Stomach (tissue), 8 donors: ENCODE measurements at regions not wholly inside any gene's neighbourhood (a gene's known extent, or its start where the extent isn't known, plus 50 kb on each side); places are given as distances from the start of the nearest gene placed in this dataset.

Source experiments
- DNase-seq, 2 donors: peaks; one replicate each; pipeline versions ENCODE4 v3.0.0 to v3.0.0-alpha.2; 2013 to 2019
- H3K27ac ChIP-seq, 5 donors: fragments of 200-600 bp in 4 of 5; sonication (generic) in 4 of 5; one replicate each; pipeline ENCODE4 v1.5.1; 2013 to 2019; ENCODE audit warnings: mild to moderate bottlenecking in 1 of 5, moderate library complexity in 1 of 5
- H3K27me3 ChIP-seq, 3 donors: fragments of 200-600 bp; sonication (generic); one replicate each; pipeline ENCODE4 v1.5.1; 2017 to 2019; ENCODE audit warnings: mixed run types in 1 of 3
- H3K36me3 ChIP-seq, 4 donors: fragments of 200-600 bp; sonication (generic); 1 replicate in 3 of 4; 2 replicates in 1 of 4; pipeline ENCODE4 v1.5.1; 2016 to 2019
- H3K4me1 ChIP-seq, 4 donors: fragments of 200-600 bp; sonication (generic); one replicate each; pipeline ENCODE4 v1.5.1; 2016 to 2019
- H3K4me3 ChIP-seq, 4 donors: fragments of 200-600 bp; sonication (generic) in 3 of 4; one replicate each; pipeline ENCODE4 v1.5.1; 2016 to 2019; ENCODE audit warnings: mild to moderate bottlenecking in 1 of 4
- H3K9me3 ChIP-seq, 4 donors: fragments of 200-600 bp; sonication (generic); one replicate each; pipeline ENCODE4 v1.5.1; 2016 to 2019
- EP300 ChIP-seq: sonication (generic); formaldehyde crosslinking; IDR thresholded peaks from one replicate; pipeline ENCODE4 v1.6.1; 2017; ENCODE audit warnings: antibody characterized with exemption
- POLR2A ChIP-seq, 4 donors: fragments of 450-650 bp; IDR thresholded peaks; one replicate each; pipeline ENCODE4 v1.6.1; 2016; ENCODE audit warnings: antibody characterized with exemption in 4 of 4, control low read depth in 2 of 4, mild to moderate bottlenecking in 1 of 4, moderate library complexity in 1 of 4
- POLR2AphosphoS5 ChIP-seq, 3 donors: sonication (generic); formaldehyde crosslinking; IDR thresholded peaks; one replicate each; pipeline ENCODE4 v1.6.1; 2016; ENCODE audit warnings: antibody characterized with exemption in 3 of 3
- WGBS, 5 donors: extraction: QIAGEN DNeasy Blood & Tissue Kit in 3 of 5; methylation state at CpG; one replicate each; pipeline versions ENCODE4 v1.1.5 to v1.1.7; 2013 to 2018; 5-methylcytosine and 5-hydroxymethylcytosine counted together
- intact Hi-C: fragments of 100-400 bp; cut with DNase I; formaldehyde crosslinking; loops from one replicate; pipeline ENCODE4 v1.15.1; 2023; ENCODE audit warnings: low total_unique reads
- TF ChIP-seq, protein P1 (sequence below), 7 experiments: fragments of 450-650 bp in 4 of 7; fragments of 200-600 bp in 3 of 7; sonication (generic) in 3 of 7; IDR thresholded peaks; one replicate each; pipeline ENCODE4 v1.5.1; 2016 to 2019; ENCODE audit warnings: antibody characterized with exemption in 7 of 7, control low read depth in 2 of 7, mild to moderate bottlenecking in 1 of 7
- donor health status: healthy with polysubstance abuse.
- donor health status: Bipolar disorder and iron deficiency.
- donor health status: healthy.

DNA sequence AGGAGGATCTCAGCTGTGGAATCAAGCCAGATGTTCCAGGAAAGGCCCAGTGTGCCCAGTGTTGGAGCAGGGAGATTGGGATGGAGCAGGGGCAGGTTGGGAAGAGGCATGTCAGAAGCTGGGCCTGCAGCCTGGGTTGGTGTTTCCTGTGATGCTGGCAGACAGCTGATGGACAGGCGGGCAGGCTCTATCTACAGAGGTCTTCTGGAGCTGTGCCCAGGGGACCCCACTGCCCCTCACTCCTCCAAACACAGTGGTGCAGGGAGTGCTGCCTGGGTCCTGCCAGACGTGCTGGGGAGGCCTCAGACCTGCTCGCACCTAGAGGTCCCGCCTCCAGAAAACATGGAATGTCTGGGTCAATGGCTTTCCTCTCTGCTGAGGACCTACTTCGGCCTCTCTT, 182.9 kb upstream of the TCERG1L start:
- H3K27me3 ChIP-seq: no peaks in the 10 kb centered on the region
- intact Hi-C loops: no loop called here
- no peaks in the 10 kb centered on the region for H3K36me3 ChIP-seq
- peaks cover 0 to 5% (median 0%) of the 10 kb centered on the region in 4 donors for H3K9me3 ChIP-seq
- H3K27ac ChIP-seq: no peak overlapping the region
- no peaks in the 10 kb centered on the region for H3K4me1 ChIP-seq
- no peak overlapping the region for H3K4me3 ChIP-seq
- TF ChIP-seq EP300 (no peak), POLR2A (IDR thresholded peaks at IDR 0.05) (no peak), POLR2AphosphoS5 (IDR thresholded peaks at IDR 0.05) (no peak)
- TF ChIP-seq, protein P1, sequence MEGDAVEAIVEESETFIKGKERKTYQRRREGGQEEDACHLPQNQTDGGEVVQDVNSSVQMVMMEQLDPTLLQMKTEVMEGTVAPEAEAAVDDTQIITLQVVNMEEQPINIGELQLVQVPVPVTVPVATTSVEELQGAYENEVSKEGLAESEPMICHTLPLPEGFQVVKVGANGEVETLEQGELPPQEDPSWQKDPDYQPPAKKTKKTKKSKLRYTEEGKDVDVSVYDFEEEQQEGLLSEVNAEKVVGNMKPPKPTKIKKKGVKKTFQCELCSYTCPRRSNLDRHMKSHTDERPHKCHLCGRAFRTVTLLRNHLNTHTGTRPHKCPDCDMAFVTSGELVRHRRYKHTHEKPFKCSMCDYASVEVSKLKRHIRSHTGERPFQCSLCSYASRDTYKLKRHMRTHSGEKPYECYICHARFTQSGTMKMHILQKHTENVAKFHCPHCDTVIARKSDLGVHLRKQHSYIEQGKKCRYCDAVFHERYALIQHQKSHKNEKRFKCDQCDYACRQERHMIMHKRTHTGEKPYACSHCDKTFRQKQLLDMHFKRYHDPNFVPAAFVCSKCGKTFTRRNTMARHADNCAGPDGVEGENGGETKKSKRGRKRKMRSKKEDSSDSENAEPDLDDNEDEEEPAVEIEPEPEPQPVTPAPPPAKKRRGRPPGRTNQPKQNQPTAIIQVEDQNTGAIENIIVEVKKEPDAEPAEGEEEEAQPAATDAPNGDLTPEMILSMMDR (IDR thresholded peaks at IDR 0.05): no peak
- WGBS, 5 donors: 76 to 90% (median 84%) methylated on average over 5 of the region's 5 CpGs
- DNase-seq: no peak

DNA sequence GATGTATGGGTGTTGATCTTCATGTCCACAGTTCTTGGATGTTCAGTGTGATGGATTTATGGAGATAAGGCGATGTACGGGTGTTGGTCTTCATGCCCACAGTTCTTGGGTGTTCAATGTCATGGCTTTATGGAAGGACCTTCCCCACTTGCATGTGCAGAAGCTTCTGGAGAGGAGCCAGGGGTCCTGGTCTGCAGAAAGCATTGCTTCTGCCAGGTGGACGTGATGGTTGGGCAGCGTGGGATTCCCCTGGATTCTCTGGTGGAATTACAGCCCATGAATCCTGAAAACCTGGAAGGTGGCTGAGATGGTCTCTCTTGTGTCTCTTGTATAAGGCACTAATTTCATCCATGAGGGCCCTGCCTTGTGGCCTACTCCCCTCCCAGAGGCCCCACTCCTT, 183.7 kb upstream of the TCERG1L start:
- TF ChIP-seq EP300 (no peak), POLR2AphosphoS5 (IDR thresholded peaks at IDR 0.05) (no peak), POLR2A (IDR thresholded peaks at IDR 0.05) (no peak)
- TF ChIP-seq, protein P1 (IDR thresholded peaks at IDR 0.05): no peak
- H3K4me1 ChIP-seq: no peaks in the 10 kb centered on the region
- H3K9me3 ChIP-seq: peaks cover 0 to 5% (median 0%) of the 10 kb centered on the region in 4 donors
- H3K27me3 ChIP-seq: no peaks in the 10 kb centered on the region
- DNase-seq: no peak
- no peak overlapping the region for H3K27ac ChIP-seq
- no peak overlapping the region for H3K4me3 ChIP-seq
- H3K36me3 ChIP-seq: no peaks in the 10 kb centered on the region
- WGBS, 5 donors: 64 to 84% (median 74%) methylated on average over 4 of the region's 4 CpGs
- intact Hi-C loops: no loop called here

DNA sequence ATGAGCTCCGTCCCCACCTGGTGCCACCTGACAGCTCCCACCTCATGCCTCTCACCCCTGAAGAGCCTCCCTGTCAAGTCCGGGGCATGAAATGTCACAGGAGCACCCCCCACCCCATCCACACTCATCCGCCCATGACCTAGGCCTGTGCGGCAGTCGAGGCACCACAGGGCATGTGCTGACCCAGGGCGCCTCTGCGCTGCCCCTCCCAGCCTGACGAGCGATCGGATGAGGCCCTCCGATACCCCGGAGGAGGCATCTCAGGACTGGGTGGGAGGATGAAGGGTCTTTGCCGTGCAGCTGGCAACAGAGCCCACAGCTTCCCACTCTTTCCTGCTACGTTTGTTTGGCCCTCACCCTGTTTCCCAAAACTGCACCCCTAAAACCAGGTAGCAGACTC, 184.4 kb upstream of the TCERG1L start:
- intact Hi-C loops: no loop called here
- Histone ChIP-seq H3K9me3 (peaks cover 0 to 5% (median under 1%) of the 10 kb centered on the region in 4 donors), H3K4me3 (no peak overlapping the region), H3K27ac (no peak overlapping the region), H3K36me3 (no peaks in the 10 kb centered on the region), H3K27me3 (no peaks in the 10 kb centered on the region), H3K4me1 (no peaks in the 10 kb centered on the region)
- TF ChIP-seq, protein P1 (IDR thresholded peaks at IDR 0.05): no peak
- TF ChIP-seq EP300 (no peak), POLR2AphosphoS5 (IDR thresholded peaks at IDR 0.05) (no peak), POLR2A (IDR thresholded peaks at IDR 0.05) (no peak)
- no peak for DNase-seq
- 86 to 91% (median 88%) methylated on average over 11 to 14 of the region's 14 CpGs for WGBS, 5 donors

DNA sequence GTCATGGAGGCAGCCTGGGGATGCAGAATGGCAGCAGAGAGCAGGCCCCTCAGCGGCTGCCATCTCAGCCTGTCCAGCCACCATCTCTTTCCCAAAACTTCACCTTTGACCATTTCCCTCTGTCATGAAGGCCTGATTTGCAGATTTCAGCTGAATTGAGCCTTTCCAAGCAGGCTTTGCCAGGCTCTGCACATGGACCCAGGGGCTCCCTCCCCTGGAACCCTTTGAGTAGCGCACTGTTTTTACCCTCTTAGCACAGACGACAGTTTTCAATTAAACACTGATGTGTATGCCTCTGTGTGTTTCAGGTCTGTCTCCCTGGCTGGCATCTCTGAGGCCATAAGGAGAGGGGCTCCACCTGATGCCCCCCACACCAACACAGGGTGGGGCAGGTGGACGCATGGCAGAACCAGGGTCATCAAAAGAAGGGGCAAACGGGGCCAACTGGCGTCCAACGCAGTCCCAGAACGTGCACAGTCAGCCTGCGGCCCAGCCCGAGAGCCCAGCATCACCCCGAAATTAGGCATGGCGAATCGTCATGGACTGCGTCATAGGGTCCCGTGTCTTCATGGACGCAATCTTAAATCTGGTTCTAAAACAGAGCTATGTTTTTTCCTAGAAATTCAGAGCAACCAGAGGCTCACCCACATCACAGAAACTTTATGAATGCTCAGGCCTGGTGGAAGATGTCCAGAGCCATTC, 185.0 kb upstream of the TCERG1L start:
- Histone ChIP-seq H3K27ac (no peak overlapping the region), H3K4me1 (no peaks in the 10 kb centered on the region), H3K27me3 (no peaks in the 10 kb centered on the region), H3K36me3 (no peaks in the 10 kb centered on the region), H3K4me3 (no peak overlapping the region), H3K9me3 (peaks cover 0 to 8% (median 2%) of the 10 kb centered on the region in 4 donors)
- DNase-seq: no peak
- TF ChIP-seq POLR2AphosphoS5 (IDR thresholded peaks at IDR 0.05) (no peak), POLR2A (IDR thresholded peaks at IDR 0.05) (no peak), EP300 (no peak)
- TF ChIP-seq, protein P1 (IDR thresholded peaks at IDR 0.05): no peak
- intact Hi-C loops: no loop called here
- 89 to 93% (median 90%) methylated on average over 15 to 16 of the region's 16 CpGs for WGBS, 5 donors
